ENCODE measurements at regions not wholly inside any gene's neighbourhood (a gene's known extent, or its start where the extent isn't known, plus 50 kb on each side); places are given as distances from the start of the nearest gene placed in this dataset.

DNA sequence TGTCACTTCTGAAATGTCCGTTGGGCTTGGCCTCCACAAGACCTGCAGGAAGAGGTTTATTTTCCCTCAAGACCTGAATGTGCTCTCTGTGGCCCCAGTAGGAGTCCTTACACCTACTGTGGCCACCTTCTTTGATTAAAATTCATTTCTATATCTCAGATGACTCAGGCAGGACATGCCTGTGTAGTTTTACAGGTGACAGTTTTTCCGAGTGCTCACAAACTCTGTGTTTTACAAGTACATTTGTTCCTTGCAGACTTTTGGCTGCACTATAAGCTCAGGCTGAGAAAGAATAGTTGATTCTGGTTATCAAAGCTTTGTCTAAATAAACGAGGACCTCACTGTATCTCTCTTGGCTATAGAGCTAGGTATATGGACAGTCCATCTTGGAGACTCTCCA, 257.1 kb downstream of the MAP2K4 start:
- intact Hi-C loops (cut with micrococcal nuclease; ENCODE audit: unreplicated experiment) = no loop called here
- ATAC-seq (no peak), DNase-seq (ENCODE audit: low read depth, low spot score) (no peak)
- in situ Hi-C loops (cut with HindIII; ENCODE audit: low pct_unique_long_range_greater_than_20kb, low sequenced_read_pairs) = no loop called here
- H3K9me3 ChIP-seq (ENCODE audit: control insufficient read depth, insufficient read depth, low read depth, low read length) = no peaks in the 10 kb centered on the region
- no peak overlapping the region for H3K4me3 ChIP-seq (ENCODE audit: low read depth in 2 of 2, low read length in 2 of 2)
- H3K4me1 ChIP-seq (ENCODE audit: control insufficient read depth, insufficient read depth, low read length) = no peaks in the 10 kb centered on the region
- POLR2A ChIA-PET = no interaction called here
- CTCF ChIA-PET = no interaction called here
- H3K27me3 ChIP-seq (ENCODE audit: control insufficient read depth, insufficient read depth, low read length) = no peaks in the 10 kb centered on the region
- H3K27ac ChIP-seq (ENCODE audit: low read length) = no peak overlapping the region
- TF ChIP-seq, protein P1, sequence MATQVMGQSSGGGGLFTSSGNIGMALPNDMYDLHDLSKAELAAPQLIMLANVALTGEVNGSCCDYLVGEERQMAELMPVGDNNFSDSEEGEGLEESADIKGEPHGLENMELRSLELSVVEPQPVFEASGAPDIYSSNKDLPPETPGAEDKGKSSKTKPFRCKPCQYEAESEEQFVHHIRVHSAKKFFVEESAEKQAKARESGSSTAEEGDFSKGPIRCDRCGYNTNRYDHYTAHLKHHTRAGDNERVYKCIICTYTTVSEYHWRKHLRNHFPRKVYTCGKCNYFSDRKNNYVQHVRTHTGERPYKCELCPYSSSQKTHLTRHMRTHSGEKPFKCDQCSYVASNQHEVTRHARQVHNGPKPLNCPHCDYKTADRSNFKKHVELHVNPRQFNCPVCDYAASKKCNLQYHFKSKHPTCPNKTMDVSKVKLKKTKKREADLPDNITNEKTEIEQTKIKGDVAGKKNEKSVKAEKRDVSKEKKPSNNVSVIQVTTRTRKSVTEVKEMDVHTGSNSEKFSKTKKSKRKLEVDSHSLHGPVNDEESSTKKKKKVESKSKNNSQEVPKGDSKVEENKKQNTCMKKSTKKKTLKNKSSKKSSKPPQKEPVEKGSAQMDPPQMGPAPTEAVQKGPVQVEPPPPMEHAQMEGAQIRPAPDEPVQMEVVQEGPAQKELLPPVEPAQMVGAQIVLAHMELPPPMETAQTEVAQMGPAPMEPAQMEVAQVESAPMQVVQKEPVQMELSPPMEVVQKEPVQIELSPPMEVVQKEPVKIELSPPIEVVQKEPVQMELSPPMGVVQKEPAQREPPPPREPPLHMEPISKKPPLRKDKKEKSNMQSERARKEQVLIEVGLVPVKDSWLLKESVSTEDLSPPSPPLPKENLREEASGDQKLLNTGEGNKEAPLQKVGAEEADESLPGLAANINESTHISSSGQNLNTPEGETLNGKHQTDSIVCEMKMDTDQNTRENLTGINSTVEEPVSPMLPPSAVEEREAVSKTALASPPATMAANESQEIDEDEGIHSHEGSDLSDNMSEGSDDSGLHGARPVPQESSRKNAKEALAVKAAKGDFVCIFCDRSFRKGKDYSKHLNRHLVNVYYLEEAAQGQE (IDR thresholded peaks at IDR 0.05; ENCODE audit: insufficient read depth in 1 of 2, low read depth in 2 of 2, low read length in 1 of 2) = no peak
- TF ChIP-seq TCF7L2 (IDR thresholded peaks at IDR 0.05; ENCODE audit: low read depth, low read length) (no peak), SIN3A (IDR thresholded peaks at IDR 0.05; ENCODE audit: borderline replicate concordance, insufficient read depth, low read depth, low read length) (no peak), POLR2AphosphoS5 (IDR thresholded peaks at IDR 0.05; ENCODE audit: low read depth, low read length) (no peak)
- TF ChIP-seq, protein P2, sequence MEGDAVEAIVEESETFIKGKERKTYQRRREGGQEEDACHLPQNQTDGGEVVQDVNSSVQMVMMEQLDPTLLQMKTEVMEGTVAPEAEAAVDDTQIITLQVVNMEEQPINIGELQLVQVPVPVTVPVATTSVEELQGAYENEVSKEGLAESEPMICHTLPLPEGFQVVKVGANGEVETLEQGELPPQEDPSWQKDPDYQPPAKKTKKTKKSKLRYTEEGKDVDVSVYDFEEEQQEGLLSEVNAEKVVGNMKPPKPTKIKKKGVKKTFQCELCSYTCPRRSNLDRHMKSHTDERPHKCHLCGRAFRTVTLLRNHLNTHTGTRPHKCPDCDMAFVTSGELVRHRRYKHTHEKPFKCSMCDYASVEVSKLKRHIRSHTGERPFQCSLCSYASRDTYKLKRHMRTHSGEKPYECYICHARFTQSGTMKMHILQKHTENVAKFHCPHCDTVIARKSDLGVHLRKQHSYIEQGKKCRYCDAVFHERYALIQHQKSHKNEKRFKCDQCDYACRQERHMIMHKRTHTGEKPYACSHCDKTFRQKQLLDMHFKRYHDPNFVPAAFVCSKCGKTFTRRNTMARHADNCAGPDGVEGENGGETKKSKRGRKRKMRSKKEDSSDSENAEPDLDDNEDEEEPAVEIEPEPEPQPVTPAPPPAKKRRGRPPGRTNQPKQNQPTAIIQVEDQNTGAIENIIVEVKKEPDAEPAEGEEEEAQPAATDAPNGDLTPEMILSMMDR (IDR thresholded peaks at IDR 0.05) = no peak
- no TSS peak for BruUV-seq (replicated peaks)
- no peaks in the 10 kb centered on the region for H3K36me3 ChIP-seq (ENCODE audit: control insufficient read depth, insufficient read depth, low read length)

DNA sequence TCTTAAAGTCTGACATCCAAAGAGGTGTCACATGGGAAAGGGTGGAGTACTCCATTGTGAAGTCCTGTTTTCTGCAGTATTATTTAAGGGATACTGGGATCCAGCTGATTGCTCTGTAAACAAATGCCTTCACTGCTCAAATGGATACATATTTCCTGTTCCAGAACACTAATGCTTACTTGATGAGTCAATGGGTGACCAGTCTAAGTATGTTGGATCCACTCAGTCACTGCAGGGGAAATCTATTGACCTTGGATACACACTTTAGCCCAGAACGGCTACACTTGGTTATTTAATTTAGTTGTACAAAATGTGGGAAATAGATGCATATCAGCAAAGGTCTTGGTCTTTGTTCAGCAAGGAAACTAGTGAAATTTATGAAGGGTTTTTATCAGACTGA, 261.4 kb downstream of the MAP2K4 start:
- no TSS peak for BruUV-seq (replicated peaks)
- Histone ChIP-seq H3K4me3 (ENCODE audit: low read depth in 2 of 2, low read length in 2 of 2) (no peak overlapping the region), H3K4me1 (ENCODE audit: control insufficient read depth, insufficient read depth, low read length) (no peaks in the 10 kb centered on the region), H3K9me3 (ENCODE audit: control insufficient read depth, insufficient read depth, low read depth, low read length) (no peaks in the 10 kb centered on the region), H3K27me3 (ENCODE audit: control insufficient read depth, insufficient read depth, low read length) (no peaks in the 10 kb centered on the region), H3K27ac (ENCODE audit: low read length) (no peak overlapping the region), H3K36me3 (ENCODE audit: control insufficient read depth, insufficient read depth, low read length) (no peaks in the 10 kb centered on the region)
- TF ChIP-seq SIN3A (IDR thresholded peaks at IDR 0.05; ENCODE audit: borderline replicate concordance, insufficient read depth, low read depth, low read length) (no peak), TCF7L2 (IDR thresholded peaks at IDR 0.05; ENCODE audit: low read depth, low read length) (no peak), POLR2AphosphoS5 (IDR thresholded peaks at IDR 0.05; ENCODE audit: low read depth, low read length) (no peak)
- TF ChIP-seq, protein P2 (IDR thresholded peaks at IDR 0.05) = no peak
- TF ChIP-seq, protein P1 (IDR thresholded peaks at IDR 0.05; ENCODE audit: insufficient read depth in 1 of 2, low read depth in 2 of 2, low read length in 1 of 2) = no peak
- ATAC-seq (no peak), DNase-seq (ENCODE audit: low read depth, low spot score) (no peak)
- ChIA-PET CTCF (no interaction called here), POLR2A (no interaction called here)
- intact Hi-C loops (cut with micrococcal nuclease; ENCODE audit: unreplicated experiment) (no loop called here), in situ Hi-C loops (cut with HindIII; ENCODE audit: low pct_unique_long_range_greater_than_20kb, low sequenced_read_pairs) (no loop called here)
